HEK293T (cell line): ENCODE measurements at regions not wholly inside any gene's neighbourhood (a gene's known extent, or its start where the extent isn't known, plus 50 kb on each side); places are given as distances from the start of the nearest gene placed in this dataset.

Source experiments
- ARNT ChIP-seq: fragments of 450-650 bp; IDR thresholded peaks from 2 replicates; pipeline ENCODE4 v1.6.1; 2017; ENCODE audit warnings: mild to moderate bottlenecking
- BHLHE40 ChIP-seq: fragments of 450-650 bp; IDR thresholded peaks from 2 replicates; pipeline ENCODE4 v1.6.1; 2016; ENCODE audit warnings: mild to moderate bottlenecking, moderate library complexity, borderline replicate concordance
- ELF4 ChIP-seq: fragments of 450-650 bp; IDR thresholded peaks from 2 replicates; pipeline ENCODE4 v1.6.1; 2017; ENCODE audit warnings: antibody characterized with exemption
- FOXA1 ChIP-seq: fragments of 450-650 bp; IDR thresholded peaks from 2 replicates; pipeline ENCODE4 v1.6.1; 2016; ENCODE audit warnings: mild to moderate bottlenecking
- FOXM1 ChIP-seq: fragments of 450-650 bp; IDR thresholded peaks from 2 replicates; pipeline ENCODE4 v1.6.1; 2017; ENCODE audit warnings: mild to moderate bottlenecking, borderline replicate concordance
- L3MBTL2 ChIP-seq: fragments of 450-650 bp; conservative IDR thresholded peaks from 2 replicates; pipeline ENCODE4 v1.6.1; 2016; ENCODE audit warnings: mild to moderate bottlenecking
- LEF1 ChIP-seq: fragments of 450-650 bp; IDR thresholded peaks from 2 replicates; pipeline ENCODE4 v1.6.1; 2017; ENCODE audit warnings: mild to moderate bottlenecking, borderline replicate concordance
- PKNOX1 ChIP-seq: fragments of 450-650 bp; IDR thresholded peaks from 2 replicates; pipeline ENCODE4 v1.6.1; 2016
- SP1 ChIP-seq: fragments of 450-650 bp; IDR thresholded peaks from 2 replicates; pipeline ENCODE4 v1.6.1; 2017
- SUZ12 ChIP-seq: fragments of 450-650 bp; IDR thresholded peaks from 2 replicates; pipeline ENCODE4 v1.6.1; 2016; ENCODE audit warnings: mild to moderate bottlenecking
- TARDBP ChIP-seq: fragments of 450-650 bp; IDR thresholded peaks from 2 replicates; pipeline ENCODE4 v1.6.1; 2016
- ZNF384 ChIP-seq: fragments of 450-650 bp; IDR thresholded peaks from 2 replicates; pipeline ENCODE4 v1.6.1; 2016

GRCh38 chr14:71400871-71401321 is 493.6 kb downstream of the PCNX1 start:
- TF ChIP-seq BHLHE40 = no peak
- TF ChIP-seq FOXA1 = no peak
- no peak for TF ChIP-seq TARDBP
- no peak for TF ChIP-seq ARNT
- no peak for TF ChIP-seq FOXM1
- no peak for TF ChIP-seq SUZ12
- TF ChIP-seq SP1 = no peak
- no peak for TF ChIP-seq L3MBTL2
- TF ChIP-seq ELF4 = no peak
- no peak for TF ChIP-seq PKNOX1
- no peak for TF ChIP-seq ZNF384
- no peak for TF ChIP-seq LEF1
